ENCODE measurements at regions not wholly inside any gene's neighbourhood (a gene's known extent, or its start where the extent isn't known, plus 50 kb on each side); places are given as distances from the start of the nearest gene placed in this dataset.

DNA sequence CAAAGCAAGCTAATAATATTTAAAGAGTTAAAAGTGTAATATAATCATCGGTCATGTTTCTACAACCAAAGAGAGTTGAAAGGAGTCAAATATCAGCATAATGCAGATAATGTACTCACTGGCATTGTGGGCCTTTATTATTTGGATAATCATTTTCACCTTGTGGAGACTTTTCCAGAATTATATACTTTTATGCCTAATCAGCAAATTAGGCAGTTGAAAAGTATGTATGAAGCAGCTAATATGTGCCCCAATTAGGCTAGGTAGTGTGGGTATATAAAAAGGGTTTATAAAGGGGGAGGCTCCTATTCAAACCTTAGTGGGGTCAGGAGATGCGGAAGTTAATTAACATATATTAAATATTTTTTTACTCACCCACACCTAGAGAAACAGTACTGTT lies 102.8 kb upstream of the HNRNPU start:
- H3K4me1 ChIP-seq (ENCODE audit: control insufficient read depth, insufficient read depth, low read length), result no peaks in the 10 kb centered on the region
- WGBS, 2 experiments, result 95% methylated on average over 1 of the region's 2 CpGs; no CpG with 5 or more reads in 1 of the 2 experiments
- H3K27ac ChIP-seq (ENCODE audit: insufficient read depth, low read depth, low read length, poor library complexity, severe bottlenecking), result no peak overlapping the region
- H3K36me3 ChIP-seq (ENCODE audit: control insufficient read depth, insufficient read depth, low read length), result no peaks in the 10 kb centered on the region
- no peak overlapping the region for H3K4me3 ChIP-seq (ENCODE audit: insufficient read depth, low read depth, low read length)
- H3K27me3 ChIP-seq (ENCODE audit: control insufficient read depth, insufficient read depth, low read length, poor library complexity, severe bottlenecking), result no peaks in the 10 kb centered on the region
- no peaks in the 10 kb centered on the region for H3K9me3 ChIP-seq (ENCODE audit: control insufficient read depth, low read length)

GRCh38 chr1:244965185-244966030 lies 101.1 kb upstream of the HNRNPU start:
- no peaks in the 10 kb centered on the region for H3K4me1 ChIP-seq (ENCODE audit: control insufficient read depth, insufficient read depth, low read length)
- no peaks in the 10 kb centered on the region for H3K9me3 ChIP-seq (ENCODE audit: control insufficient read depth, low read length)
- WGBS, 2 experiments, result 91 to 94% methylated on average over 7 to 8 of the region's 8 CpGs
- H3K36me3 ChIP-seq (ENCODE audit: control insufficient read depth, insufficient read depth, low read length), result no peaks in the 10 kb centered on the region
- H3K27me3 ChIP-seq (ENCODE audit: control insufficient read depth, insufficient read depth, low read length, poor library complexity, severe bottlenecking), result no peaks in the 10 kb centered on the region
- no peak overlapping the region for H3K27ac ChIP-seq (ENCODE audit: insufficient read depth, low read depth, low read length, poor library complexity, severe bottlenecking)
- no peak overlapping the region for H3K4me3 ChIP-seq (ENCODE audit: insufficient read depth, low read depth, low read length)

- Histone ChIP-seq H3K4me1 (ENCODE audit: control insufficient read depth, insufficient read depth, low read length) (no peaks in the 10 kb centered on the region), H3K27ac (ENCODE audit: insufficient read depth, low read depth, low read length, poor library complexity, severe bottlenecking) (no peak overlapping the region), H3K9me3 (ENCODE audit: control insufficient read depth, low read length) (no peaks in the 10 kb centered on the region), H3K4me3 (ENCODE audit: insufficient read depth, low read depth, low read length) (no peak overlapping the region), H3K27me3 (ENCODE audit: control insufficient read depth, insufficient read depth, low read length, poor library complexity, severe bottlenecking) (no peaks in the 10 kb centered on the region), H3K36me3 (ENCODE audit: control insufficient read depth, insufficient read depth, low read length) (no peaks in the 10 kb centered on the region)
- 68 to 81% methylated on average over 10 to 11 of the region's 11 CpGs for WGBS, 2 experiments
Observed at GRCh38 chr1:244964112-244964971, 100.0 kb upstream of the HNRNPU start.

DNA sequence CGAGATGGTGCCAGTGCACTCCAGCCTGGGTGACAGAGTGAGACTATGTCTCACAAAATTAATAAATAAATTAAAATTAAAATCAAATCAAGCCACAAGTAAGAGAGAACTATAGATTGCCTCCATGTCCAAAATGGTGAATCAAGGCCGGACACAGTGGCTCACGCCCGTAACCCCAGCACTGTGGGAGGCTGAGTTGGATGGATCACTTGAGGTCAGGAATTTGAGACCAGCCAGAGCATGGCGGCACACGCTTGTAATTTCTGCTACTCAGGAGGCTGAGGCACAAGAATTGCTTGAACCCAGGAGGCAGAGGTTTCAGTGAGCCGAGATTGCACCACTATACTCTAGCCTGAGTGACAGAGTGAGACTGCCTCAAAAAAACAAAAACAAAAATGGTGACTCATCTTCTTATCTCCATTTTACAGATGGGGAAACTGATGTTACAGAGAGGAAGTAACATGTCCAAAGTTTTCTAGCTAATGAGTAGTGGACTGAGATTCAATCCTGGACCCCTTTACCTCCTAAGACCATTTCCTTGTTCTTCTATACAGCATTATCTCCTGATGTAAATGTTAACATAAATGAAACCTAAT lies 99.0 kb upstream of the HNRNPU start:
- Histone ChIP-seq H3K9me3 (ENCODE audit: control insufficient read depth, low read length) (no peaks in the 10 kb centered on the region), H3K4me1 (ENCODE audit: control insufficient read depth, insufficient read depth, low read length) (no peaks in the 10 kb centered on the region), H3K36me3 (ENCODE audit: control insufficient read depth, insufficient read depth, low read length) (no peaks in the 10 kb centered on the region), H3K27ac (ENCODE audit: insufficient read depth, low read depth, low read length, poor library complexity, severe bottlenecking) (no peak overlapping the region), H3K4me3 (ENCODE audit: insufficient read depth, low read depth, low read length) (no peak overlapping the region), H3K27me3 (ENCODE audit: control insufficient read depth, insufficient read depth, low read length, poor library complexity, severe bottlenecking) (no peaks in the 10 kb centered on the region)
- whole genome bisulfite sequencing, 2 experiments, result 88 to 90% methylated on average over 7 of the region's 7 CpGs

DNA sequence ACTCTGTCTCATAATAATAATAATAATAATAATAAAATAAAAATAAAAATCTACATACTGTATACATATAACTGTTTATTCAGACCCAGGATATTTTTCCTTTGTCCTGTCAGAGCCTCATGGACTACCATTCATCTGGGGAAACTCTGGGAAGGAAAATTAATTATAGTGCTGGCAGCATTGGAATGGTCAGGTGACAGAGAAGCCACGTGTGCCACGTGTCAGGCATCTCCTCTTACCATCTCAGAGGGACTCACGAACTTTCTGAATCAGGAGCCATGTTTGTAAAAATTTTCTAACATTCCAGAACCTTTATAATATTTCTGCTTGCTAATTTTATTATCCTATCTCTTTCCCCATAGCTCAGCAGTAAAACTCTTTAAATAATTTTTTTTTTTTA lies 97.8 kb upstream of the HNRNPU start:
- Histone ChIP-seq H3K4me3 (ENCODE audit: insufficient read depth, low read depth, low read length) (no peak overlapping the region), H3K27me3 (ENCODE audit: control insufficient read depth, insufficient read depth, low read length, poor library complexity, severe bottlenecking) (no peaks in the 10 kb centered on the region), H3K27ac (ENCODE audit: insufficient read depth, low read depth, low read length, poor library complexity, severe bottlenecking) (no peak overlapping the region), H3K9me3 (ENCODE audit: control insufficient read depth, low read length) (no peaks in the 10 kb centered on the region), H3K36me3 (ENCODE audit: control insufficient read depth, insufficient read depth, low read length) (no peaks in the 10 kb centered on the region), H3K4me1 (ENCODE audit: control insufficient read depth, insufficient read depth, low read length) (no peaks in the 10 kb centered on the region)
- WGBS, 2 experiments, result 87 to 97% methylated on average over 3 of the region's 3 CpGs

- H3K4me1 ChIP-seq (ENCODE audit: control insufficient read depth, insufficient read depth, low read length), result no peaks in the 10 kb centered on the region
- 89 to 93% methylated on average over 4 of the region's 4 CpGs for WGBS, 2 experiments
- no peaks in the 10 kb centered on the region for H3K36me3 ChIP-seq (ENCODE audit: control insufficient read depth, insufficient read depth, low read length)
Observed at GRCh38 chr1:244960904-244961303, 96.6 kb upstream of the HNRNPU start.

GRCh38 chr1:244958593-244958992 lies 94.2 kb upstream of the HNRNPU start:
- Histone ChIP-seq H3K36me3 (ENCODE audit: control insufficient read depth, insufficient read depth, low read length) (no peaks in the 10 kb centered on the region), H3K4me1 (ENCODE audit: control insufficient read depth, insufficient read depth, low read length) (no peaks in the 10 kb centered on the region), H3K9me3 (ENCODE audit: control insufficient read depth, low read length) (no peaks in the 10 kb centered on the region), H3K4me3 (ENCODE audit: insufficient read depth, low read depth, low read length) (no peak overlapping the region), H3K27me3 (ENCODE audit: control insufficient read depth, insufficient read depth, low read length, poor library complexity, severe bottlenecking) (no peaks in the 10 kb centered on the region), H3K27ac (ENCODE audit: insufficient read depth, low read depth, low read length, poor library complexity, severe bottlenecking) (no peak overlapping the region)
- WGBS, 2 experiments, result 100% methylated on average over 2 to 4 of the region's 4 CpGs

More at GRCh38 chr1:244960904-244961303, 96.6 kb upstream of the HNRNPU start:
- Histone ChIP-seq H3K27me3 (ENCODE audit: control insufficient read depth, insufficient read depth, low read length, poor library complexity, severe bottlenecking) (no peaks in the 10 kb centered on the region), H3K4me3 (ENCODE audit: insufficient read depth, low read depth, low read length) (no peak overlapping the region), H3K27ac (ENCODE audit: insufficient read depth, low read depth, low read length, poor library complexity, severe bottlenecking) (no peak overlapping the region), H3K9me3 (ENCODE audit: control insufficient read depth, low read length) (no peaks in the 10 kb centered on the region)

DNA sequence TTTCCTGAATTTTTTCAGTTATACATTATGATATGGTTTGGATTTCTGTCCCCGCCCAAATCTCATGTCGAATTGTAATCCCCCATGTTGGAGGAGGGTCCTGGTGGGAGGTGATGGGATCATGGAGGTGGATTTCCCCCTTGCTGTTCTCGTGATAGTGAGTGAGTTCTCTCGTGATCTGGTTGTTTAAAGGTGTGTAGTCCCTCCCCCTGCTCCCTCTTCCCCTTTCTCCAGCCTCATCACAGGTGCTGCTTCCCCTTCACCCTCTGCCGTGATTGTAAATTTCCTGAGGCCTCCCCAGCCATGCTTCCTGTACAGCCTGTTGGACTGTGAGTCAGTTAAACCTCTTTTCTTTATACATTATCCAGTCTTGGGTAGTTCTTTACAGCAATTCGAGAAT lies 93.2 kb upstream of the HNRNPU start:
- Histone ChIP-seq H3K9me3 (ENCODE audit: control insufficient read depth, low read length) (no peaks in the 10 kb centered on the region), H3K36me3 (ENCODE audit: control insufficient read depth, insufficient read depth, low read length) (no peaks in the 10 kb centered on the region), H3K27ac (ENCODE audit: insufficient read depth, low read depth, low read length, poor library complexity, severe bottlenecking) (no peak overlapping the region), H3K27me3 (ENCODE audit: control insufficient read depth, insufficient read depth, low read length, poor library complexity, severe bottlenecking) (no peaks in the 10 kb centered on the region), H3K4me1 (ENCODE audit: control insufficient read depth, insufficient read depth, low read length) (no peaks in the 10 kb centered on the region), H3K4me3 (ENCODE audit: insufficient read depth, low read depth, low read length) (no peak overlapping the region)
- 90 to 97% methylated on average over 5 to 6 of the region's 6 CpGs for WGBS, 2 experiments

DNA sequence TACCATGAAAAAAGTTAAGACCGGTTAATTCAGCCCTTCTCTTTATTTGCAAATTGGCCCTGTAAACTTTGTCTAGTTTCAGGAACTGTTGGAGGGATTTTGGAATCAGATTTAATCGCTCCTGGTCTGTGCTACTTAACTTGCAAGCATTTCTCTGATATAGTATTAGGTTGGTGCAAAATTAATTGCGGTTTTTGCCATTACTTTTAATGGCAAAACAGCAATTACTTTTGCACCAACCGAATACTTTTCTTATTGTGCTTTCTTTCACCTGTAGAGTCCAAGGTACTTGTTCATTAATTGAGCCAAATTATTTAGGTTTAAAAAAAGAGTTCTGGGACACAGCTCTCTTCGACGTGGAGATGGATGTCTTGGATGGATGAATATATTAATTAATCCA lies 92.8 kb upstream of the HNRNPU start:
- H3K9me3 ChIP-seq (ENCODE audit: control insufficient read depth, low read length), result no peaks in the 10 kb centered on the region
- no peak overlapping the region for H3K4me3 ChIP-seq (ENCODE audit: insufficient read depth, low read depth, low read length)
- no peak overlapping the region for H3K27ac ChIP-seq (ENCODE audit: insufficient read depth, low read depth, low read length, poor library complexity, severe bottlenecking)
- no peaks in the 10 kb centered on the region for H3K36me3 ChIP-seq (ENCODE audit: control insufficient read depth, insufficient read depth, low read length)
- H3K27me3 ChIP-seq (ENCODE audit: control insufficient read depth, insufficient read depth, low read length, poor library complexity, severe bottlenecking), result no peaks in the 10 kb centered on the region
- 93 to 97% methylated on average over 5 to 6 of the region's 6 CpGs for WGBS, 2 experiments
- H3K4me1 ChIP-seq (ENCODE audit: control insufficient read depth, insufficient read depth, low read length), result no peaks in the 10 kb centered on the region

DNA sequence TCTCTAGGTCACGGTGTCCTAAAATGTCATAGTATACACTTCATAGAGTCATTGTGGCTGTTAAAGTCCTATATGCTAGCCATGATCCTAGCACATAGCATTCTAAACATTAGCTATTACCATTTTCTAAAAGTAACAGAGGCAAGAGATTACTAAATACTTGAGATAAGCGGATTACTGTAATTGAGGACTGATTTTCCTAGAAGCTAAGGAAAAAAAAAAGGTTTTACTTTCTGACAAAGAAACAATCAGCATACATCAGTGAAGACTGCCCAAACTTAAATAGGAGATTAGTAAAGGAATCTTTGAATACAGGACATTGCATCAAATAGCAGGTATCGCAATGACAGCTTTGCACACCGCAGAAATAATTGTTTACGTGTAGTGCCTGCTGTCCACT lies 91.3 kb upstream of the HNRNPU start:
- Histone ChIP-seq H3K9me3 (ENCODE audit: control insufficient read depth, low read length) (no peaks in the 10 kb centered on the region), H3K4me1 (ENCODE audit: control insufficient read depth, insufficient read depth, low read length) (no peaks in the 10 kb centered on the region), H3K36me3 (ENCODE audit: control insufficient read depth, insufficient read depth, low read length) (no peaks in the 10 kb centered on the region), H3K27ac (ENCODE audit: insufficient read depth, low read depth, low read length, poor library complexity, severe bottlenecking) (no peak overlapping the region), H3K4me3 (ENCODE audit: insufficient read depth, low read depth, low read length) (no peak overlapping the region), H3K27me3 (ENCODE audit: control insufficient read depth, insufficient read depth, low read length, poor library complexity, severe bottlenecking) (no peaks in the 10 kb centered on the region)
- 97 to 98% methylated on average over 5 of the region's 5 CpGs for WGBS, 2 experiments

All from ectodermal cell (in vitro differentiated cells).